K562 (cell line): ENCODE measurements at regions not wholly inside any gene's neighbourhood (a gene's known extent, or its start where the extent isn't known, plus 50 kb on each side); places are given as distances from the start of the nearest gene placed in this dataset.
"Not testable (repeated sequence)": the region's sequence is repeated elsewhere in the genome, so short reads cannot be mapped to it uniquely, and the experiment has no call there.

Experiments used
- ATAC-seq: fragments of 200-7000 bp; cut with Tn5 transposase; 3 replicates; pipeline ENCODE4 v1.9.1; 2020; ENCODE audit warnings: moderate library complexity
- BruUV-seq: library from RNA; stranded (reverse); fragments of 400-500 nt; replicated peaks from 2 replicates; lab custom pipeline; 2021; lab: Mats Ljungman, UMichigan
- CTCF ChIA-PET: fragments of 300-600 bp; formaldehyde crosslinking; extraction: SDS; loops from one replicate; lab custom pipeline; 2021; ENCODE audit warnings: low intra/inter-chr PET ratio; lab: Yijun Ruan, JAX
- POLR2A ChIA-PET: fragments of 300-600, 350-650 bp; sonication (Branson Sonifier 250); formaldehyde crosslinking; extraction: SDS; loops from one replicate; lab custom pipeline; 2021; ENCODE audit warnings: antibody characterized with exemption, inconsistent platforms; lab: Yijun Ruan, JAX
- DNase-seq, 4 experiments: peaks; one replicate each; pipeline versions ENCODE4 v3.0.0 to v3.0.0-alpha.2; 2011 to 2018; ENCODE audit warnings: low spot score in 3 of 4, mixed read lengths in 3 of 4; ENCODE audit errors: extremely low read depth in 1 of 4
- FAIRE-seq: peaks from 2 replicates; lab custom pipeline; 2011; peaks lifted over from hg19 to GRCh38; lab: Jason Lieb, UNC
- H2AFZ ChIP-seq: 2 replicates; pipeline ENCODE4 v1.6.0; 2011; ENCODE audit warnings: low read depth, low read length, control low read depth, inconsistent platforms
- H3K27ac ChIP-seq: fragments of 200-600 bp; 3 replicates; pipeline ENCODE4 v1.8.0; 2011; ENCODE audit warnings: low read depth, mild to moderate bottlenecking, control low read depth, inconsistent platforms, low read length, moderate library complexity, mixed read lengths; ENCODE audit errors: extremely low read depth
- H3K27me3 ChIP-seq, 2 experiments: fragments of 300-600 bp in 1 of 2; 2 replicates in 1 of 2; 3 replicates in 1 of 2; pipeline versions ENCODE4 v1.6.0 to v1.8.0; 2011; ENCODE audit warnings: inconsistent platforms in 2 of 2, low read length in 2 of 2, mild to moderate bottlenecking in 1 of 2, mixed read lengths in 1 of 2, moderate library complexity in 1 of 2; ENCODE audit not compliant: control insufficient read depth in 2 of 2, insufficient read depth in 2 of 2
- H3K36me3 ChIP-seq: fragments of 300-600 bp; 3 replicates; pipeline ENCODE4 v1.8.0; 2011; ENCODE audit warnings: mild to moderate bottlenecking, low read length, inconsistent platforms; ENCODE audit not compliant: control insufficient read depth, insufficient read depth
- H3K4me1 ChIP-seq, 2 experiments: fragments of 200-600 bp in 1 of 2; replicated peaks in 1 of 2; 2 replicates in 1 of 2; 3 replicates in 1 of 2; pipeline versions ENCODE4 v1.5.1 to v1.8.0; 2011; ENCODE audit warnings: inconsistent platforms in 2 of 2, low read length in 2 of 2, mild to moderate bottlenecking in 1 of 2, mixed read lengths in 1 of 2, moderate library complexity in 1 of 2; ENCODE audit not compliant: control insufficient read depth in 2 of 2, insufficient read depth in 2 of 2
- H3K4me2 ChIP-seq: 2 replicates; pipeline ENCODE4 v1.6.1; 2011; ENCODE audit warnings: low read length, control low read depth, inconsistent platforms, mixed read lengths; ENCODE audit not compliant: insufficient read depth
- H3K4me3 ChIP-seq: fragments of 200-600 bp; sonication (generic), shearing (Covaris generic); 2 replicates; pipeline ENCODE4 v1.5.1; 2016; ENCODE audit warnings: control low read depth, inconsistent platforms
- H3K79me2 ChIP-seq: fragments of 200-600 bp; 3 replicates; pipeline ENCODE4 v1.8.0; 2011; ENCODE audit warnings: low read length, inconsistent platforms; ENCODE audit not compliant: control insufficient read depth, insufficient read depth
- H3K9ac ChIP-seq, 2 experiments: 2 replicates each; pipeline versions ENCODE4 v1.6.0 to v1.6.1; 2011; ENCODE audit warnings: low read depth in 2 of 2, low read length in 2 of 2, control low read depth in 1 of 2, inconsistent platforms in 1 of 2, mild to moderate bottlenecking in 1 of 2, mixed read lengths in 1 of 2; ENCODE audit not compliant: insufficient read depth in 1 of 2
- H3K9me1 ChIP-seq: one replicate; pipeline ENCODE4 v1.6.0; 2011; ENCODE audit warnings: inconsistent platforms, mild to moderate bottlenecking, low read length, moderate library complexity; ENCODE audit not compliant: control insufficient read depth, insufficient read depth
- H3K9me3 ChIP-seq: replicated peaks from 2 replicates; pipeline ENCODE4 v1.5.1; 2011; ENCODE audit warnings: low read depth, low read length, inconsistent platforms; ENCODE audit not compliant: control insufficient read depth, insufficient read depth
- H4K20me1 ChIP-seq: replicated peaks from 2 replicates; pipeline ENCODE4 v1.6.1; 2011; ENCODE audit warnings: low read length, inconsistent platforms, mixed read lengths; ENCODE audit not compliant: control insufficient read depth, insufficient read depth
- NFYB ChIP-seq: IDR thresholded peaks from 2 replicates; pipeline ENCODE4 v1.6.1; 2011; ENCODE audit warnings: mild to moderate bottlenecking, moderate library complexity; ENCODE audit not compliant: insufficient read length; ENCODE audit errors: extremely low read depth
- WGBS: fragments of 100-300 bp; shearing (Covaris generic); methylation state at CpG from one replicate; pipeline ENCODE4 v1.1.6; 2016; ENCODE audit warnings: low coverage, mixed read lengths; ENCODE audit not compliant: insufficient coverage; ENCODE audit errors: missing lambda C conversion rate; 5-methylcytosine and 5-hydroxymethylcytosine counted together
- in situ Hi-C: fragments of 300-500 bp; cut with MboI; formaldehyde crosslinking; loops from 4 replicates; pipeline ENCODE4 v1.15.0; 2018; ENCODE audit warnings: inconsistent platforms, mixed read lengths
- intact Hi-C: fragments of 100-400 bp; cut with micrococcal nuclease; formaldehyde crosslinking; loops from 2 replicates; pipeline ENCODE4 v1.14.2; 2022
- small RNA-seq: library from RNA; depleted of rRNA; stranded (forward); fragments of <200 nt; gene quantifications from one replicate; pipeline ENCODE3, GENCODE V24; 2014

GRCh38 chr3:137713965-137714364 lies 50.1 kb upstream of the SOX14 start:
- H3K4me2 ChIP-seq, POLR2A ChIA-PET, H3K4me1 ChIP-seq, H3K9me3 ChIP-seq, in situ Hi-C loops, FAIRE-seq, H3K79me2 ChIP-seq, intact Hi-C loops, H3K36me3 ChIP-seq, H4K20me1 ChIP-seq, H3K9ac ChIP-seq, CTCF ChIA-PET, H3K27me3 ChIP-seq, H3K9me1 ChIP-seq, DNase-seq, H3K4me3 ChIP-seq, H3K27ac ChIP-seq, ATAC-seq, H2AFZ ChIP-seq, BruUV-seq: not testable (repeated sequence)
- peak; percentile 56 for TF ChIP-seq NFYB
- 0% methylated on average over 6 of the region's 6 CpGs for WGBS

Small RNAs in the stretch of these regions (small RNA-seq; reads per million reads assigned to genes)
- 0.59 reads per million, percentile 32 among the genes with 10 or more reads in this experiment for gene RNA5SP142
